HCT116 (cell line): ENCODE measurements at regions not wholly inside any gene's neighbourhood (a gene's known extent, or its start where the extent isn't known, plus 50 kb on each side); places are given as distances from the start of the nearest gene placed in this dataset.
A peak's percentile ranks its signal among the peaks of the same experiment; 100 is the strongest.

Source experiments
- ATAC-seq: fragments of 200-7000 bp; cut with Tn5 transposase; 2 replicates; pipeline ENCODE4 v1.9.1; 2020; ENCODE audit warnings: mild to moderate bottlenecking, moderate library complexity
- BruUV-seq: library from RNA; stranded (reverse); fragments of 400-500 nt; replicated peaks from 2 replicates; lab custom pipeline; 2021; lab: Mats Ljungman, UMichigan
- CTCF ChIA-PET: fragments of 300-600 bp; sonication (Branson Sonifier 250); formaldehyde crosslinking; loops from one replicate; lab custom pipeline; 2021; ENCODE audit warnings: antibody characterized with exemption; lab: Charles Lee
- POLR2A ChIA-PET: fragments of 300-600, 350-600 bp; sonication (Branson Sonifier 250); formaldehyde crosslinking; loops from one replicate; lab custom pipeline; 2021; ENCODE audit warnings: antibody characterized with exemption; lab: Charles Lee
- RAD21 ChIA-PET, 2 experiments: fragments of 300-600 bp; sonication (Branson Sonifier 250); formaldehyde crosslinking; loops; one replicate each; lab custom pipeline; 2023; ENCODE audit warnings: low total read pairs in 2 of 2; ENCODE audit not compliant: uncharacterized antibody in 2 of 2, unreplicated experiment in 2 of 2, low non-redundant PET in 1 of 2; lab: Charles Lee
- DNase-seq: peaks from one replicate; pipeline ENCODE4 v3.0.0-alpha.2; 2010; ENCODE audit warnings: low read depth, low spot score
- H2AFZ ChIP-seq: fragments of 200-600 bp; shearing (Covaris generic), sonication (generic); 2 replicates; pipeline ENCODE4 v1.6.1; 2017; ENCODE audit warnings: low read depth, mixed run types, mixed read lengths, antibody characterized with exemption, low read length; ENCODE audit not compliant: poor library complexity, severe bottlenecking
- H3K27ac ChIP-seq: 2 replicates; pipeline ENCODE4 v1.5.1; 2012; ENCODE audit warnings: low read depth, low read length
- H3K27me3 ChIP-seq: fragments of 200-600 bp; sonication (generic); 2 replicates; pipeline ENCODE4 v1.6.1; 2016; ENCODE audit warnings: mixed run types, low read length, mixed read lengths; ENCODE audit not compliant: insufficient read depth
- H3K36me3 ChIP-seq, 2 experiments: fragments of 200-500 bp in 1 of 2; fragments of 200-600 bp in 1 of 2; sonication (Bioruptor generic) in 1 of 2; sonication (generic) in 1 of 2; 2 replicates each; pipeline versions ENCODE4 v1.5.1 to v1.6.1; 2014 to 2016; ENCODE audit warnings: low read length in 2 of 2, inconsistent platforms in 1 of 2, mixed read lengths in 1 of 2, mixed run types in 1 of 2; ENCODE audit not compliant: insufficient read depth in 2 of 2, control insufficient read depth in 1 of 2
- H3K4me1 ChIP-seq, 2 experiments: fragments of 200-600 bp in 1 of 2; sonication (generic) in 1 of 2; 2 replicates each; pipeline versions ENCODE4 v1.5.1 to v1.6.1; 2012 to 2017; ENCODE audit warnings: low read length in 2 of 2, inconsistent platforms in 1 of 2, mild to moderate bottlenecking in 1 of 2, mixed read lengths in 1 of 2, mixed run types in 1 of 2, moderate library complexity in 1 of 2; ENCODE audit not compliant: insufficient read depth in 2 of 2, control insufficient read depth in 1 of 2
- H3K4me2 ChIP-seq: fragments of 200-600 bp; sonication (generic); 2 replicates; pipeline ENCODE4 v1.6.1; 2017; ENCODE audit warnings: mixed run types, low read length, mixed read lengths
- H3K4me3 ChIP-seq, 2 experiments: fragments of 200-600 bp in 1 of 2; sonication (generic) in 1 of 2; replicated peaks in 1 of 2; 2 replicates each; pipeline ENCODE4 v1.5.1; 2011 to 2016; ENCODE audit warnings: low read length in 2 of 2, control low read depth in 1 of 2, low read depth in 1 of 2, mild to moderate bottlenecking in 1 of 2, mixed read lengths in 1 of 2, mixed run types in 1 of 2
- H3K79me2 ChIP-seq: fragments of 200-600 bp; sonication (generic); 2 replicates; pipeline ENCODE4 v1.6.1; 2017; ENCODE audit warnings: mild to moderate bottlenecking, mixed run types, low read length, moderate library complexity, mixed read lengths; ENCODE audit not compliant: insufficient read depth
- H3K9ac ChIP-seq: fragments of 200-600 bp; sonication (generic); 2 replicates; pipeline ENCODE4 v1.6.1; 2016; ENCODE audit warnings: low read length, mixed read lengths
- H3K9me2 ChIP-seq: fragments of 200-600 bp; sonication (generic), shearing (Covaris generic); 2 replicates; pipeline ENCODE4 v1.6.1; 2017; ENCODE audit warnings: mixed run types, mild to moderate bottlenecking, moderate library complexity; ENCODE audit not compliant: insufficient read depth
- H3K9me3 ChIP-seq, 2 experiments: fragments of 200-500 bp in 1 of 2; fragments of 200-600 bp in 1 of 2; sonication (Bioruptor generic) in 1 of 2; sonication (generic) in 1 of 2; 2 replicates each; pipeline ENCODE4 v1.6.1; 2014 to 2017; ENCODE audit warnings: low read length in 2 of 2, mixed read lengths in 2 of 2, inconsistent platforms in 1 of 2, low read depth in 1 of 2, mild to moderate bottlenecking in 1 of 2, mixed run types in 1 of 2, moderate library complexity in 1 of 2; ENCODE audit not compliant: control insufficient read depth in 1 of 2, insufficient read depth in 1 of 2
- H4K20me1 ChIP-seq: fragments of 200-600 bp; sonication (generic), shearing (Covaris generic); 2 replicates; pipeline ENCODE4 v1.6.1; 2017; ENCODE audit warnings: mixed run types, mild to moderate bottlenecking, moderate library complexity; ENCODE audit not compliant: insufficient read depth
- CBX3 ChIP-seq: IDR thresholded peaks from 2 replicates; pipeline ENCODE4 v1.6.1; 2012; ENCODE audit warnings: low read depth
- EGR1 ChIP-seq: IDR thresholded peaks from 2 replicates; pipeline ENCODE4 v1.6.1; 2012; ENCODE audit warnings: low read depth
- ELF1 ChIP-seq: IDR thresholded peaks from 2 replicates; pipeline ENCODE4 v1.6.1; 2012; ENCODE audit warnings: low read depth, borderline replicate concordance
- EZH2 ChIP-seq: fragments of 200-600 bp; sonication (generic); IDR thresholded peaks from 2 replicates; pipeline ENCODE4 v1.6.1; 2017; ENCODE audit warnings: antibody characterized with exemption, mixed run types
- POLR2A ChIP-seq: IDR thresholded peaks from 2 replicates; pipeline ENCODE4 v1.7.0; 2011; ENCODE audit warnings: borderline replicate concordance; ENCODE audit not compliant: insufficient read depth, insufficient read length; ENCODE audit errors: extremely low read depth
- POLR2AphosphoS5 ChIP-seq: IDR thresholded peaks from 2 replicates; pipeline ENCODE4 v1.6.1; 2011; ENCODE audit warnings: mild to moderate bottlenecking, low read depth, low read length, moderate library complexity
- RAD21 ChIP-seq: IDR thresholded peaks from 2 replicates; pipeline ENCODE4 v1.6.1; 2012; ENCODE audit warnings: low read depth, mild to moderate bottlenecking
- SIN3A ChIP-seq: IDR thresholded peaks from 2 replicates; pipeline ENCODE4 v1.6.1; 2012; ENCODE audit warnings: low read depth
- SP1 ChIP-seq: IDR thresholded peaks from 2 replicates; pipeline ENCODE4 v1.6.1; 2012; ENCODE audit warnings: low read depth
- SRF ChIP-seq: IDR thresholded peaks from 2 replicates; pipeline ENCODE4 v1.6.1; 2012; ENCODE audit warnings: low read depth
- YY1 ChIP-seq: IDR thresholded peaks from 2 replicates; pipeline ENCODE4 v1.6.1; 2011; ENCODE audit warnings: low read length, low read depth, moderate library complexity, mild to moderate bottlenecking; ENCODE audit not compliant: insufficient replicate concordance; ENCODE audit errors: extremely low read depth
- ZFX ChIP-seq: fragments of 450-650 bp; IDR thresholded peaks from 2 replicates; pipeline ENCODE4 v1.6.1; 2017
- ZNF274 ChIP-seq: fragments of 200-500 bp; sonication (Bioruptor generic); IDR thresholded peaks from 2 replicates; pipeline ENCODE4 v1.6.1; 2014; ENCODE audit warnings: mild to moderate bottlenecking, low read depth, low read length, inconsistent platforms
- intact Hi-C: fragments of 100-400 bp; cut with micrococcal nuclease; formaldehyde crosslinking; loops from 2 replicates; pipeline ENCODE4 v1.10.0; 2022

DNA sequence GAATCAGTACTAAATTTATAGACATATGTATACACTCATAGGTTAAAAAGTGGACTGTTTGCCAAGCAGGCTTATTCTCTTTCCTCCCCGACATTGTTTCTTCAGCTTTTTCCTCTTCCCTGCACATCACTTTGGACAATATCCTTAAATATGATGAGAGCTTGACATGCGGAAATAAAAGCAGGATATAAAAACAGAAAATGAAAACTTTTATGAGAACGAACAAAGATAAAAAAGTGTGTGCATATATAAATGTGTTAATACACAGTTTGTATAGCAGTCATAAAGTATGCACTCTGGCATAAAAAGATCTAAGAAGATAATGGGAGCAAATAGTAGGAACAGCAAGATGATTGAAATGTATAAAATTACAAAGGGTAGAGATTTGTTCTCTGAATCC is 86.4 kb upstream of the IFNE start:
- Histone ChIP-seq H4K20me1 (no peaks in the 10 kb centered on the region), H3K4me1 (peaks cover 98 to 100% of the 10 kb centered on the region in 2 experiments), H3K9me2 (no peaks in the 10 kb centered on the region)
- no TSS peak for BruUV-seq
- POLR2A ChIA-PET = interaction anchor here (1.0 to 3.4 kb wide), 4 partner anchors 9 to 115 kb away, joined by 3 to 21 read pairs (median 12); no protein-coding TSS in a partner anchor
- no peak for TF ChIP-seq RAD21
- TF ChIP-seq, all 23 proteins: peak for 0
- H3K9me3 ChIP-seq = no peaks in the 10 kb centered on the region
- no peaks in the 10 kb centered on the region for H3K27me3 ChIP-seq
- H3K27ac ChIP-seq = peak overlapping the region; percentile 99
- intact Hi-C loops = no loop called here
- peaks cover 0 to 20% of the 10 kb centered on the region in 2 experiments; a peak in 2 of 4 replicates for H3K36me3 ChIP-seq
- RAD21 ChIA-PET = no interaction called here
- ATAC-seq (no peak), DNase-seq (no peak)
- CTCF ChIA-PET = no interaction called here
- no peak overlapping the region for H3K4me3 ChIP-seq
- H2AFZ ChIP-seq = no peak overlapping the region
- peak overlapping the region; percentile 26; the same call in 1 of the 2 replicates for H3K4me2 ChIP-seq
- peak overlapping the region; percentile 60 for H3K9ac ChIP-seq
- H3K79me2 ChIP-seq = peaks cover 100% of the 10 kb centered on the region

DNA sequence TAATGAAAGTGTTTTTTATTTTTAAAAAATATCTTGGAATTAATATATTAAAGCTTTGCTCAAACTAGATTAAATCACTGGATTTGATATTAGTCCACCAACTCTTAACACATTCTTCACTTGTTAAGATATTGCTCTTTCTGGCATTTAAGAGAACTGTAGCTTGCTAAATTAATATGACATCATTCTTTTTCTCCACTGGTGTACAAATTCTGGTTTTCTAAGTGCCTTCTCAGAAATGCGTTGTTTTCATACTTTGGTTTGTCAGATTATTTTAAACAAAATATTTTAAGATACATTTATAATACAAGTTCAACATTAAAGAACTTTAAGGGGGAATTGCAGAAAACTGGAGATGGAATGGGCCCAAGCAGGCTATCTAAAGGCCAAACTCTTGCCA is 87.6 kb upstream of the IFNE start:
- no TSS peak for BruUV-seq
- intact Hi-C loops = no loop called here
- H3K9me3 ChIP-seq = no peaks in the 10 kb centered on the region
- H4K20me1 ChIP-seq = no peaks in the 10 kb centered on the region
- no peaks in the 10 kb centered on the region for H3K27me3 ChIP-seq
- peak overlapping the region; percentile 99; the same call in 1 of the 2 replicates for H3K27ac ChIP-seq
- ChIA-PET RAD21 (no interaction called here), CTCF (interaction anchor here (0.8 to 1.2 kb wide), 2 partner anchors 12 to 173 kb away, joined by 3 to 4 read pairs; no protein-coding TSS in a partner anchor), POLR2A (interaction anchor here (1.1 to 3.4 kb wide), 6 partner anchors 9 to 114 kb away, joined by 3 to 21 read pairs (median 10); no protein-coding TSS in a partner anchor)
- H3K4me1 ChIP-seq = peaks cover 96 to 100% of the 10 kb centered on the region in 2 experiments
- no peak overlapping the region for H2AFZ ChIP-seq
- peak overlapping the region; percentile 40; the same call in 1 of the 2 replicates for H3K4me2 ChIP-seq
- H3K4me3 ChIP-seq = no peak overlapping the region
- H3K79me2 ChIP-seq = peaks cover 100% of the 10 kb centered on the region
- DNase-seq = no peak
- H3K36me3 ChIP-seq = peaks cover 2 to 21% of the 10 kb centered on the region in 2 experiments; a peak in 2 of 4 replicates
- H3K9me2 ChIP-seq = no peaks in the 10 kb centered on the region
- no peak for ATAC-seq
- peak overlapping the region; percentile 60 for H3K9ac ChIP-seq
- TF ChIP-seq RAD21 (no peak), ZNF274 (no peak), POLR2AphosphoS5 (no peak), EZH2 (no peak), SP1 (no peak), CBX3 (no peak), ZFX (no peak), EGR1 (no peak), YY1 (no peak), SIN3A (no peak), ELF1 (no peak), SRF (no peak), POLR2A (no peak)
